GM23338 (cell line): ENCODE measurements at regions not wholly inside any gene's neighbourhood (a gene's known extent, or its start where the extent isn't known, plus 50 kb on each side); places are given as distances from the start of the nearest gene placed in this dataset.

Experiments
- ATAC-seq: fragments of 200-7000 bp; cut with Tn5 transposase; 3 replicates; pipeline ENCODE4 v1.9.1; 2020
- DNase-seq: peaks from one replicate; pipeline ENCODE4 v3.0.0-alpha.2; 2015; ENCODE audit warnings: low spot score
- H2AFZ ChIP-seq: fragments of 200-600 bp; sonication (generic); 2 replicates; pipeline ENCODE4 v1.8.0; 2016; ENCODE audit warnings: antibody characterized with exemption, mild to moderate bottlenecking, moderate library complexity
- H3F3A ChIP-seq: fragments of 200-600 bp; sonication (generic); replicated peaks from 2 replicates; pipeline ENCODE4 v1.8.0; 2017; ENCODE audit warnings: antibody characterized with exemption, mixed run types, low read depth
- H3K27ac ChIP-seq: fragments of 200-600 bp; sonication (generic); 2 replicates; pipeline ENCODE4 v1.6.1; 2016; ENCODE audit warnings: low read depth
- H3K27me3 ChIP-seq: fragments of 200-600 bp; sonication (generic); 2 replicates; pipeline ENCODE4 v1.8.0; 2016; ENCODE audit warnings: mild to moderate bottlenecking, mixed run types, moderate library complexity; ENCODE audit not compliant: insufficient read depth
- H3K36me3 ChIP-seq: fragments of 200-600 bp; sonication (generic); 2 replicates; pipeline ENCODE4 v1.8.0; 2016; ENCODE audit warnings: mild to moderate bottlenecking; ENCODE audit not compliant: insufficient read depth
- H3K4me1 ChIP-seq: fragments of 200-600 bp; sonication (generic); 2 replicates; pipeline ENCODE4 v1.8.0; 2016; ENCODE audit warnings: mild to moderate bottlenecking, moderate library complexity; ENCODE audit not compliant: insufficient read depth
- H3K4me2 ChIP-seq: fragments of 200-600 bp; sonication (generic); 2 replicates; pipeline ENCODE4 v1.7.1; 2017; ENCODE audit warnings: mixed run types
- H3K4me3 ChIP-seq: fragments of 200-600 bp; sonication (generic); 2 replicates; pipeline ENCODE4 v1.6.1; 2016; ENCODE audit warnings: mixed run types
- H3K79me2 ChIP-seq: fragments of 200-600 bp; sonication (generic); replicated peaks from 2 replicates; pipeline ENCODE4 v1.8.0; 2017; ENCODE audit warnings: mild to moderate bottlenecking; ENCODE audit not compliant: insufficient read depth
- H3K9me2 ChIP-seq: fragments of 200-600 bp; sonication (generic); 2 replicates; pipeline ENCODE4 v1.8.0; 2017; ENCODE audit not compliant: insufficient read depth
- H4K20me1 ChIP-seq: fragments of 200-600 bp; sonication (generic); replicated peaks from 2 replicates; pipeline ENCODE4 v1.8.0; 2017; ENCODE audit warnings: mild to moderate bottlenecking; ENCODE audit not compliant: insufficient read depth
- H3K27ac Mint-ChIP-seq: 2 replicates; pipeline ENCODE4 v1.8.0; 2020; ENCODE audit warnings: inconsistent platforms, mild to moderate bottlenecking, moderate library complexity, mixed read lengths
- H3K27me3 Mint-ChIP-seq: 3 replicates; pipeline ENCODE4 v1.8.0; 2022; ENCODE audit warnings: low read depth, mild to moderate bottlenecking, moderate library complexity, mixed read lengths, inconsistent platforms; ENCODE audit not compliant: insufficient read depth, poor library complexity
- H3K36me3 Mint-ChIP-seq: 3 replicates; pipeline ENCODE4 v1.8.0; 2021; ENCODE audit warnings: low read depth, mild to moderate bottlenecking, inconsistent platforms, moderate library complexity, mixed read lengths
- H3K4me1 Mint-ChIP-seq: 3 replicates; pipeline ENCODE4 v1.8.0; 2020; ENCODE audit warnings: mild to moderate bottlenecking, inconsistent platforms, mixed read lengths
- H3K4me3 Mint-ChIP-seq: 3 replicates; pipeline ENCODE4 v1.8.0; 2021; ENCODE audit warnings: moderate library complexity, mild to moderate bottlenecking, inconsistent platforms, mixed read lengths
- H3K9me3 Mint-ChIP-seq: 3 replicates; pipeline ENCODE4 v1.8.0; 2020; ENCODE audit warnings: moderate library complexity, mild to moderate bottlenecking, inconsistent platforms, mixed read lengths
- CTCF ChIP-seq, 2 experiments: fragments of 200-600 bp in 1 of 2; sonication (generic) in 1 of 2; conservative IDR thresholded peaks; 2 replicates each; pipeline versions ENCODE4 v1.5.1 to v1.6.1; 2016 to 2017; ENCODE audit warnings: antibody characterized with exemption in 2 of 2, low read depth in 2 of 2, mild to moderate bottlenecking in 2 of 2, moderate library complexity in 1 of 2
- EZH2 ChIP-seq: fragments of 200-600 bp; sonication (generic); IDR thresholded peaks from one replicate; pipeline ENCODE4 v1.8.0; 2017; ENCODE audit warnings: antibody characterized with exemption, mild to moderate bottlenecking, low read depth; ENCODE audit not compliant: unreplicated experiment
- EZH2phosphoT487 ChIP-seq: fragments of 200-600 bp; sonication (generic); IDR thresholded peaks from one replicate; pipeline ENCODE4 v1.8.1; 2018; ENCODE audit warnings: antibody characterized with exemption; ENCODE audit not compliant: unreplicated experiment
- JUNB ChIP-seq: IDR thresholded peaks from one replicate; pipeline ENCODE4 v1.6.1; 2016; ENCODE audit warnings: antibody characterized with exemption; ENCODE audit not compliant: unreplicated experiment
- NANOG ChIP-seq: IDR thresholded peaks from 2 replicates; pipeline ENCODE4 v1.6.1; 2016; ENCODE audit warnings: antibody characterized with exemption, borderline replicate concordance
- POLR2AphosphoS5 ChIP-seq: IDR thresholded peaks from 2 replicates; pipeline ENCODE4 v1.6.1; 2016; ENCODE audit warnings: antibody characterized with exemption, low read depth
- REST ChIP-seq: IDR thresholded peaks from one replicate; pipeline ENCODE4 v1.6.1; 2018; ENCODE audit warnings: antibody characterized with exemption; ENCODE audit not compliant: unreplicated experiment
- STAT1 ChIP-seq: IDR thresholded peaks from one replicate; pipeline ENCODE4 v1.6.1; 2016; ENCODE audit warnings: antibody characterized with exemption; ENCODE audit not compliant: unreplicated experiment

GRCh38 chr1:98344731-98345130, 316.8 kb upstream of the SNX7 start:
- no peak overlapping the region for H3K4me3 Mint-ChIP-seq
- H3K4me1 ChIP-seq = peaks cover 7% of the 10 kb centered on the region; the same call in 1 of the 2 replicates
- TF ChIP-seq EZH2phosphoT487 = no peak
- TF ChIP-seq POLR2AphosphoS5 = no peak
- TF ChIP-seq REST = no peak
- no peak for TF ChIP-seq STAT1
- no peak for TF ChIP-seq CTCF (conservative IDR thresholded peaks at IDR 0.05; ENCODE audit: low read depth in 2 of 2)
- TF ChIP-seq JUNB = no peak

GRCh38 chr1:98342566-98342965, 319.0 kb upstream of the SNX7 start:
- no peak overlapping the region for H3K4me3 Mint-ChIP-seq
- ATAC-seq = no peak
- TF ChIP-seq EZH2 = no peak
- no peak for TF ChIP-seq NANOG
- TF ChIP-seq STAT1 = no peak
- TF ChIP-seq CTCF (conservative IDR thresholded peaks at IDR 0.05; ENCODE audit: low read depth in 2 of 2) = no peak

More at GRCh38 chr1:98344731-98345130, 316.8 kb upstream of the SNX7 start:
- Mint-ChIP-seq H3K4me1 (peaks cover 8% of the 10 kb centered on the region), H3K36me3 (no peaks in the 10 kb centered on the region), H3K27me3 (peaks cover 4% of the 10 kb centered on the region), H3K9me3 (no peaks in the 10 kb centered on the region), H3K27ac (no peak overlapping the region)
- Histone ChIP-seq H3F3A (no peaks in the 10 kb centered on the region), H3K79me2 (no peaks in the 10 kb centered on the region), H3K4me2 (no peak overlapping the region), H2AFZ (no peak overlapping the region), H3K4me3 (no peak overlapping the region), H3K27ac (no peak overlapping the region), H3K27me3 (no peaks in the 10 kb centered on the region), H4K20me1 (no peaks in the 10 kb centered on the region), H3K9me2 (no peaks in the 10 kb centered on the region), H3K36me3 (no peaks in the 10 kb centered on the region)
- ATAC-seq (no peak), DNase-seq (no peak)

More at GRCh38 chr1:98342566-98342965, 319.0 kb upstream of the SNX7 start:
- Mint-ChIP-seq H3K27me3 (peaks cover 4% of the 10 kb centered on the region), H3K9me3 (no peaks in the 10 kb centered on the region), H3K4me1 (peaks cover 8% of the 10 kb centered on the region), H3K27ac (no peak overlapping the region), H3K36me3 (no peaks in the 10 kb centered on the region)
- H3K27ac ChIP-seq = no peak overlapping the region
- H3K27me3 ChIP-seq = no peaks in the 10 kb centered on the region
- peaks cover 7% of the 10 kb centered on the region; the same call in 1 of the 2 replicates for H3K4me1 ChIP-seq
- no peaks in the 10 kb centered on the region for H3K79me2 ChIP-seq
- H3K9me2 ChIP-seq = peaks cover 2% of the 10 kb centered on the region; the same call in 1 of the 2 replicates
- H2AFZ ChIP-seq = no peak overlapping the region
- no peak overlapping the region for H3K4me3 ChIP-seq
- no peak for DNase-seq
- no peaks in the 10 kb centered on the region for H3K36me3 ChIP-seq
- H4K20me1 ChIP-seq = no peaks in the 10 kb centered on the region
- no peak overlapping the region for H3K4me2 ChIP-seq
- H3F3A ChIP-seq = no peaks in the 10 kb centered on the region
